ENCODE measurements at regions not wholly inside any gene's neighbourhood (a gene's known extent, or its start where the extent isn't known, plus 50 kb on each side); places are given as distances from the start of the nearest gene placed in this dataset.
A peak's percentile ranks its signal among the peaks of the same experiment; 100 is the strongest.

- DNase-seq, result no peak
Observed at GRCh38 chr3:159773706-159774105, 214.9 kb upstream of the IL12A start.

GRCh38 chr3:159775372-159775961 lies 213.2 kb upstream of the IL12A start:
- DNase-seq, result peak in 2 of 3 donors; percentile 17 to 27

GRCh38 chr3:159776779-159777178 lies 211.9 kb upstream of the IL12A start:
- no peak for DNase-seq

GRCh38 chr3:159779883-159780282 lies 208.8 kb upstream of the IL12A start:
- no peak for DNase-seq

GRCh38 chr3:159781867-159782266 lies 206.8 kb upstream of the IL12A start:
- DNase-seq, result no peak

GRCh38 chr3:159782724-159783421 lies 205.8 kb upstream of the IL12A start:
- no peak for DNase-seq

- DNase-seq, result no peak
Observed at GRCh38 chr3:159783780-159784742, 204.6 kb upstream of the IL12A start.

GRCh38 chr3:159785273-159785708 lies 203.3 kb upstream of the IL12A start:
- no peak for DNase-seq

GRCh38 chr3:159786489-159787177 lies 202.0 kb upstream of the IL12A start:
- DNase-seq, result no peak

- DNase-seq, result no peak
Observed at GRCh38 chr3:159787178-159787574, 201.5 kb upstream of the IL12A start.

GRCh38 chr3:159787794-159788205 lies 200.8 kb upstream of the IL12A start:
- DNase-seq, result no peak

GRCh38 chr3:159788291-159788690 lies 200.3 kb upstream of the IL12A start:
- no peak for DNase-seq

GRCh38 chr3:159789017-159789416 lies 199.6 kb upstream of the IL12A start:
- peak in 1 of 3 donors; percentile 4 for DNase-seq

GRCh38 chr3:159789742-159790635 lies 198.6 kb upstream of the IL12A start:
- no peak for DNase-seq

GRCh38 chr3:159791336-159791735 lies 197.3 kb upstream of the IL12A start:
- no peak for DNase-seq

GRCh38 chr3:159792070-159792469 lies 196.6 kb upstream of the IL12A start:
- no peak for DNase-seq

- no peak for DNase-seq
Observed at GRCh38 chr3:159795042-159795441, 193.6 kb upstream of the IL12A start.

GRCh38 chr3:159795681-159796175 lies 192.9 kb upstream of the IL12A start:
- DNase-seq, result no peak

GRCh38 chr3:159796226-159796625 lies 192.4 kb upstream of the IL12A start:
- no peak for DNase-seq

- peak in 2 of 3 donors; percentile 4 to 21 for DNase-seq
Observed at GRCh38 chr3:159796744-159797143, 191.9 kb upstream of the IL12A start.

- DNase-seq, result peak in 1 of 3 donors; percentile 4
Observed at GRCh38 chr3:159797771-159798170, 190.9 kb upstream of the IL12A start.

GRCh38 chr3:159798951-159799350 lies 189.7 kb upstream of the IL12A start:
- DNase-seq, result no peak

Measured in suppressor macrophage treated with lipopolysaccharide for 1 hour (primary cell).